Limb (tissue), 2 donors: ENCODE measurements at regions not wholly inside any gene's neighbourhood (a gene's known extent, or its start where the extent isn't known, plus 50 kb on each side); places are given as distances from the start of the nearest gene placed in this dataset.

ENCODE experiments used
- DNase-seq, 2 donors: peaks; one replicate each; pipeline ENCODE4 v3.0.0-alpha.2; 2016; ENCODE audit errors: extremely low spot score in 2 of 2

- no peak for DNase-seq
Observed at GRCh38 chr11:128231845-128232410, 355.4 kb downstream of the ETS1 start.

GRCh38 chr11:128227466-128227865 is 359.9 kb downstream of the ETS1 start:
- no peak for DNase-seq

- no peak for DNase-seq
Observed at GRCh38 chr11:128226106-128226716, 361.1 kb downstream of the ETS1 start.

- no peak for DNase-seq
Observed at GRCh38 chr11:128222245-128222884, 365.0 kb downstream of the ETS1 start.

GRCh38 chr11:128219731-128220120 is 367.6 kb downstream of the ETS1 start:
- no peak for DNase-seq

- DNase-seq, result no peak
Observed at GRCh38 chr11:128216198-128216597, 371.2 kb downstream of the ETS1 start.

GRCh38 chr11:128215238-128215882 is 372.0 kb downstream of the ETS1 start:
- no peak for DNase-seq

GRCh38 chr11:128214263-128214662 is 373.1 kb downstream of the ETS1 start:
- DNase-seq, result no peak

- no peak for DNase-seq
Observed at GRCh38 chr11:128213461-128213860, 373.9 kb downstream of the ETS1 start.

GRCh38 chr11:128212324-128212723 is 375.0 kb downstream of the ETS1 start:
- DNase-seq, result no peak

GRCh38 chr11:128210148-128210940 is 377.0 kb downstream of the ETS1 start:
- DNase-seq, result no peak

GRCh38 chr11:128209138-128209435 is 378.3 kb downstream of the ETS1 start:
- no peak for DNase-seq

GRCh38 chr11:128208329-128209137 is 378.8 kb downstream of the ETS1 start:
- DNase-seq, result peak; percentile 58 to 71

- DNase-seq, result no peak
Observed at GRCh38 chr11:128207861-128208321, 379.5 kb downstream of the ETS1 start.

GRCh38 chr11:128206461-128206860 is 380.9 kb downstream of the ETS1 start:
- no peak for DNase-seq

- no peak for DNase-seq
Observed at GRCh38 chr11:128205796-128206195, 381.6 kb downstream of the ETS1 start.

GRCh38 chr11:128204898-128205297 is 382.5 kb downstream of the ETS1 start:
- no peak for DNase-seq

GRCh38 chr11:128201801-128202200 is 385.6 kb downstream of the ETS1 start:
- no peak for DNase-seq

GRCh38 chr11:128201009-128201408 is 386.3 kb downstream of the ETS1 start:
- DNase-seq, result no peak

GRCh38 chr11:128200467-128200866 is 386.9 kb downstream of the ETS1 start:
- no peak for DNase-seq

- no peak for DNase-seq
Observed at GRCh38 chr11:128198216-128198772, 389.1 kb downstream of the ETS1 start.
